Inferior parietal cortex (tissue), 1 donor: ENCODE measurements at regions not wholly inside any gene's neighbourhood (a gene's known extent, or its start where the extent isn't known, plus 50 kb on each side); places are given as distances from the start of the nearest gene placed in this dataset.

ENCODE experiments used
- DNase-seq: peaks from one replicate; pipeline ENCODE4 v3.0.0-alpha.2; 2016; ENCODE audit errors: extremely low spot score

- no peak for DNase-seq
Measured at GRCh38 chr2:14684516-14684915, 52.0 kb downstream of the LRATD1 start.

GRCh38 chr2:14690926-14691325 lies 58.4 kb downstream of the LRATD1 start:
- DNase-seq, result no peak

GRCh38 chr2:14693874-14694273 lies 61.4 kb downstream of the LRATD1 start:
- DNase-seq, result no peak

- DNase-seq, result no peak
Measured at GRCh38 chr2:14700753-14701152, 68.2 kb downstream of the LRATD1 start.

- DNase-seq, result no peak
Measured at GRCh38 chr2:14702258-14702657, 69.7 kb downstream of the LRATD1 start.

GRCh38 chr2:14706201-14706600 lies 73.7 kb downstream of the LRATD1 start:
- DNase-seq, result no peak

GRCh38 chr2:14712111-14712510 lies 79.6 kb downstream of the LRATD1 start:
- DNase-seq, result peak; percentile 63

- DNase-seq, result no peak
Measured at GRCh38 chr2:14713248-14713647, 80.7 kb downstream of the LRATD1 start.

GRCh38 chr2:14715600-14715999 lies 83.1 kb downstream of the LRATD1 start:
- no peak for DNase-seq

- no peak for DNase-seq
Measured at GRCh38 chr2:14716319-14716718, 83.8 kb downstream of the LRATD1 start.

GRCh38 chr2:14717131-14717530 lies 84.6 kb downstream of the LRATD1 start:
- no peak for DNase-seq

- no peak for DNase-seq
Measured at GRCh38 chr2:14720319-14720718, 87.8 kb downstream of the LRATD1 start.

- no peak for DNase-seq
Measured at GRCh38 chr2:14720739-14721138, 88.2 kb downstream of the LRATD1 start.

GRCh38 chr2:14722904-14723570 lies 90.5 kb downstream of the LRATD1 start:
- DNase-seq, result no peak

GRCh38 chr2:14723684-14724083 lies 91.2 kb downstream of the LRATD1 start:
- no peak for DNase-seq

- no peak for DNase-seq
Measured at GRCh38 chr2:14735696-14736095, 103.2 kb downstream of the LRATD1 start.

GRCh38 chr2:14737201-14737600 lies 104.7 kb downstream of the LRATD1 start:
- DNase-seq, result no peak

GRCh38 chr2:14743861-14744260 lies 111.3 kb downstream of the LRATD1 start:
- DNase-seq, result no peak

- DNase-seq, result no peak
Measured at GRCh38 chr2:14745288-14746076, 113.0 kb downstream of the LRATD1 start.

- DNase-seq, result no peak
Measured at GRCh38 chr2:14746133-14746532, 113.6 kb downstream of the LRATD1 start.

- DNase-seq, result no peak
Measured at GRCh38 chr2:14747447-14747846, 114.9 kb downstream of the LRATD1 start.

- no peak for DNase-seq
Measured at GRCh38 chr2:14749884-14750283, 117.4 kb downstream of the LRATD1 start.

GRCh38 chr2:14750433-14750832 lies 117.9 kb downstream of the LRATD1 start:
- no peak for DNase-seq
